HCT116 (cell line): ENCODE measurements at regions not wholly inside any gene's neighbourhood (a gene's known extent, or its start where the extent isn't known, plus 50 kb on each side); places are given as distances from the start of the nearest gene placed in this dataset.

Experiments used
- ATAC-seq: fragments of 200-7000 bp; cut with Tn5 transposase; 2 replicates; pipeline ENCODE4 v1.9.1; 2020; ENCODE audit warnings: mild to moderate bottlenecking, moderate library complexity
- BruUV-seq: library from RNA; stranded (reverse); fragments of 400-500 nt; replicated peaks from 2 replicates; lab custom pipeline; 2021; lab: Mats Ljungman, UMichigan
- CTCF ChIA-PET: fragments of 300-600 bp; sonication (Branson Sonifier 250); formaldehyde crosslinking; loops from one replicate; lab custom pipeline; 2021; ENCODE audit warnings: antibody characterized with exemption; lab: Charles Lee
- POLR2A ChIA-PET: fragments of 300-600, 350-600 bp; sonication (Branson Sonifier 250); formaldehyde crosslinking; loops from one replicate; lab custom pipeline; 2021; ENCODE audit warnings: antibody characterized with exemption; lab: Charles Lee
- RAD21 ChIA-PET, 2 experiments: fragments of 300-600 bp; sonication (Branson Sonifier 250); formaldehyde crosslinking; loops; one replicate each; lab custom pipeline; 2023; ENCODE audit warnings: low total read pairs in 2 of 2; ENCODE audit not compliant: uncharacterized antibody in 2 of 2, unreplicated experiment in 2 of 2, low non-redundant PET in 1 of 2; lab: Charles Lee
- DNase-seq: peaks from one replicate; pipeline ENCODE4 v3.0.0-alpha.2; 2010; ENCODE audit warnings: low read depth, low spot score
- H2AFZ ChIP-seq: fragments of 200-600 bp; shearing (Covaris generic), sonication (generic); 2 replicates; pipeline ENCODE4 v1.6.1; 2017; ENCODE audit warnings: low read depth, mixed run types, mixed read lengths, antibody characterized with exemption, low read length; ENCODE audit not compliant: poor library complexity, severe bottlenecking
- H3K27ac ChIP-seq: 2 replicates; pipeline ENCODE4 v1.5.1; 2012; ENCODE audit warnings: low read depth, low read length
- H3K27me3 ChIP-seq: fragments of 200-600 bp; sonication (generic); 2 replicates; pipeline ENCODE4 v1.6.1; 2016; ENCODE audit warnings: mixed run types, low read length, mixed read lengths; ENCODE audit not compliant: insufficient read depth
- H3K36me3 ChIP-seq, 2 experiments: fragments of 200-500 bp in 1 of 2; fragments of 200-600 bp in 1 of 2; sonication (Bioruptor generic) in 1 of 2; sonication (generic) in 1 of 2; 2 replicates each; pipeline versions ENCODE4 v1.5.1 to v1.6.1; 2014 to 2016; ENCODE audit warnings: low read length in 2 of 2, inconsistent platforms in 1 of 2, mixed read lengths in 1 of 2, mixed run types in 1 of 2; ENCODE audit not compliant: insufficient read depth in 2 of 2, control insufficient read depth in 1 of 2
- H3K4me1 ChIP-seq, 2 experiments: fragments of 200-600 bp in 1 of 2; sonication (generic) in 1 of 2; 2 replicates each; pipeline versions ENCODE4 v1.5.1 to v1.6.1; 2012 to 2017; ENCODE audit warnings: low read length in 2 of 2, inconsistent platforms in 1 of 2, mild to moderate bottlenecking in 1 of 2, mixed read lengths in 1 of 2, mixed run types in 1 of 2, moderate library complexity in 1 of 2; ENCODE audit not compliant: insufficient read depth in 2 of 2, control insufficient read depth in 1 of 2
- H3K4me2 ChIP-seq: fragments of 200-600 bp; sonication (generic); 2 replicates; pipeline ENCODE4 v1.6.1; 2017; ENCODE audit warnings: mixed run types, low read length, mixed read lengths
- H3K4me3 ChIP-seq, 2 experiments: fragments of 200-600 bp in 1 of 2; sonication (generic) in 1 of 2; replicated peaks in 1 of 2; 2 replicates each; pipeline ENCODE4 v1.5.1; 2011 to 2016; ENCODE audit warnings: low read length in 2 of 2, control low read depth in 1 of 2, low read depth in 1 of 2, mild to moderate bottlenecking in 1 of 2, mixed read lengths in 1 of 2, mixed run types in 1 of 2
- H3K79me2 ChIP-seq: fragments of 200-600 bp; sonication (generic); 2 replicates; pipeline ENCODE4 v1.6.1; 2017; ENCODE audit warnings: mild to moderate bottlenecking, mixed run types, low read length, moderate library complexity, mixed read lengths; ENCODE audit not compliant: insufficient read depth
- H3K9ac ChIP-seq: fragments of 200-600 bp; sonication (generic); 2 replicates; pipeline ENCODE4 v1.6.1; 2016; ENCODE audit warnings: low read length, mixed read lengths
- H3K9me2 ChIP-seq: fragments of 200-600 bp; sonication (generic), shearing (Covaris generic); 2 replicates; pipeline ENCODE4 v1.6.1; 2017; ENCODE audit warnings: mixed run types, mild to moderate bottlenecking, moderate library complexity; ENCODE audit not compliant: insufficient read depth
- H3K9me3 ChIP-seq, 2 experiments: fragments of 200-500 bp in 1 of 2; fragments of 200-600 bp in 1 of 2; sonication (Bioruptor generic) in 1 of 2; sonication (generic) in 1 of 2; 2 replicates each; pipeline ENCODE4 v1.6.1; 2014 to 2017; ENCODE audit warnings: low read length in 2 of 2, mixed read lengths in 2 of 2, inconsistent platforms in 1 of 2, low read depth in 1 of 2, mild to moderate bottlenecking in 1 of 2, mixed run types in 1 of 2, moderate library complexity in 1 of 2; ENCODE audit not compliant: control insufficient read depth in 1 of 2, insufficient read depth in 1 of 2
- H4K20me1 ChIP-seq: fragments of 200-600 bp; sonication (generic), shearing (Covaris generic); 2 replicates; pipeline ENCODE4 v1.6.1; 2017; ENCODE audit warnings: mixed run types, mild to moderate bottlenecking, moderate library complexity; ENCODE audit not compliant: insufficient read depth
- CBX3 ChIP-seq: IDR thresholded peaks from 2 replicates; pipeline ENCODE4 v1.6.1; 2012; ENCODE audit warnings: low read depth
- CEBPB ChIP-seq: IDR thresholded peaks from 2 replicates; pipeline ENCODE4 v1.6.1; 2012; ENCODE audit warnings: low read depth
- EZH2 ChIP-seq: fragments of 200-600 bp; sonication (generic); IDR thresholded peaks from 2 replicates; pipeline ENCODE4 v1.6.1; 2017; ENCODE audit warnings: antibody characterized with exemption, mixed run types
- EZH2phosphoT487 ChIP-seq: fragments of 200-600 bp; IDR thresholded peaks from 2 replicates; pipeline ENCODE4 v1.6.1; 2018; ENCODE audit warnings: antibody characterized with exemption, borderline replicate concordance
- FOSL1 ChIP-seq: IDR thresholded peaks from 2 replicates; pipeline ENCODE4 v1.6.1; 2012; ENCODE audit warnings: low read depth
- JUND ChIP-seq: IDR thresholded peaks from 2 replicates; pipeline ENCODE4 v1.6.1; 2012
- POLR2A ChIP-seq: IDR thresholded peaks from 2 replicates; pipeline ENCODE4 v1.7.0; 2011; ENCODE audit warnings: borderline replicate concordance; ENCODE audit not compliant: insufficient read depth, insufficient read length; ENCODE audit errors: extremely low read depth
- RAD21 ChIP-seq: IDR thresholded peaks from 2 replicates; pipeline ENCODE4 v1.6.1; 2012; ENCODE audit warnings: low read depth, mild to moderate bottlenecking
- SIN3A ChIP-seq: IDR thresholded peaks from 2 replicates; pipeline ENCODE4 v1.6.1; 2012; ENCODE audit warnings: low read depth
- SP1 ChIP-seq: IDR thresholded peaks from 2 replicates; pipeline ENCODE4 v1.6.1; 2012; ENCODE audit warnings: low read depth
- SRF ChIP-seq: IDR thresholded peaks from 2 replicates; pipeline ENCODE4 v1.6.1; 2012; ENCODE audit warnings: low read depth
- TCF7L2 ChIP-seq: IDR thresholded peaks from 2 replicates; pipeline ENCODE4 v1.7.0; 2011; ENCODE audit warnings: borderline replicate concordance, inconsistent platforms; ENCODE audit not compliant: insufficient read depth, insufficient read length; ENCODE audit errors: extremely low read depth
- YY1 ChIP-seq: IDR thresholded peaks from 2 replicates; pipeline ENCODE4 v1.6.1; 2011; ENCODE audit warnings: low read length, low read depth, moderate library complexity, mild to moderate bottlenecking; ENCODE audit not compliant: insufficient replicate concordance; ENCODE audit errors: extremely low read depth
- ZNF274 ChIP-seq: fragments of 200-500 bp; sonication (Bioruptor generic); IDR thresholded peaks from 2 replicates; pipeline ENCODE4 v1.6.1; 2014; ENCODE audit warnings: mild to moderate bottlenecking, low read depth, low read length, inconsistent platforms
- intact Hi-C: fragments of 100-400 bp; cut with micrococcal nuclease; formaldehyde crosslinking; loops from 2 replicates; pipeline ENCODE4 v1.10.0; 2022
- TF ChIP-seq, protein P1 (sequence below): IDR thresholded peaks from 2 replicates; pipeline ENCODE4 v1.6.1; 2011; ENCODE audit warnings: mild to moderate bottlenecking, low read length, moderate library complexity; ENCODE audit not compliant: insufficient replicate concordance; ENCODE audit errors: extremely low read depth
- TF ChIP-seq, protein P2 (sequence below): IDR thresholded peaks from 2 replicates; pipeline ENCODE4 v1.6.1; 2012; ENCODE audit warnings: low read depth
- TF ChIP-seq, protein P3 (sequence below): IDR thresholded peaks from 2 replicates; pipeline ENCODE4 v1.6.1; 2012

DNA sequence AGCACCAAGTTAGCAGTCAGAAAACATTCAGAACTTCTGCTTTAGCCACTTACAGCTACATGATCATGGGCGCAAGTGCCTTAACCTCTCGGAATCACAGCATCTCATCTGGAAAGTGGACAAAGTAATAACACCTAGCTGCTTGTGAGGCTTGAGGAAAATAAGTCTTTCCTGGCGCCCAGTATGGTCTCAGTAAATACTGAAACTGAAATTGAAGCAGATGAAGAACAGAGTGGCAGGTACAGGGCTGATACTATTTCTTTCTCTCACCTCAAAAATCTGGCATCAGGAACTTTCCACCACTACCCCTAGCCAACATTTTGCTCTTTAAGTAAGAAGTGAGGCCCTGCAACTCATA lies 129.7 kb upstream of the FUT8 start:
- H3K27ac ChIP-seq: no peak overlapping the region
- BruUV-seq: no TSS peak
- CTCF ChIA-PET: no interaction called here

DNA sequence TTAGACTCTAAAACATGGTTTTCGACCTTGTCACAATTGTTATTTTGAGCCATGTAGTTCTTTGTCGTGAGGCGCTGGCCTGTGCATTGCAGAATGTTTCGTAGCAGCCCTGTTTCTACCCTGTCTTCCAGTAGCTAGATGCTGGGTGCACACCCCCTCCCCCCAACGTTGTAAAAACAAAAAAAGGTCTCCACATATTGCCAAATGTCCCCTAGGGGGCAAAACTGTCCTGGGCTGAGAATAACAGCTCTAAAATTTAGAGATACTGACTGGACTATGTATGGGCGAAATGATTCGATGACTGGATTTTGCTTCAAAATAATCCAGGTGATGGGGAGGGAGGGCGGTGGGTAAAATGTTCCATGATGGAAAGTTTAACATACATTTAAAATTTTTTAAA lies 126.1 kb upstream of the FUT8 start:
- ATAC-seq (peak; percentile 48), DNase-seq (peak; percentile 19)
- Histone ChIP-seq H3K4me3 (no peak overlapping the region), H2AFZ (no peak overlapping the region), H3K9me3 (no peaks in the 10 kb centered on the region), H3K27ac (no peak overlapping the region), H3K9ac (no peak overlapping the region), H3K36me3 (no peaks in the 10 kb centered on the region), H3K9me2 (no peaks in the 10 kb centered on the region), H3K79me2 (no peaks in the 10 kb centered on the region), H3K4me2 (no peak overlapping the region), H3K4me1 (peaks cover 6 to 36% of the 10 kb centered on the region in 2 experiments), H3K27me3 (no peaks in the 10 kb centered on the region), H4K20me1 (no peaks in the 10 kb centered on the region)
- BruUV-seq: no TSS peak
- RAD21 ChIA-PET: interaction anchor here in 1 of 2 experiments (1.4 kb wide), 1 partner anchor 126 kb away, joined by 3 read pairs; the partner anchor contains the start of gene FUT8
- intact Hi-C loops: loop anchor here (5.0 kb wide), 1 partner anchor 126 kb away; the partner anchor contains the start of gene FUT8
- POLR2A ChIA-PET: no interaction called here
- CTCF ChIA-PET: interaction anchor here (0.6 to 1.9 kb wide), 6 partner anchors 9 to 538 kb away, joined by 3 to 8 read pairs (median 4); partner anchors contain the start of gene FUT8
- TF ChIP-seq FOSL1: no peak
- no peak for TF ChIP-seq POLR2A
- TF ChIP-seq, protein P1, sequence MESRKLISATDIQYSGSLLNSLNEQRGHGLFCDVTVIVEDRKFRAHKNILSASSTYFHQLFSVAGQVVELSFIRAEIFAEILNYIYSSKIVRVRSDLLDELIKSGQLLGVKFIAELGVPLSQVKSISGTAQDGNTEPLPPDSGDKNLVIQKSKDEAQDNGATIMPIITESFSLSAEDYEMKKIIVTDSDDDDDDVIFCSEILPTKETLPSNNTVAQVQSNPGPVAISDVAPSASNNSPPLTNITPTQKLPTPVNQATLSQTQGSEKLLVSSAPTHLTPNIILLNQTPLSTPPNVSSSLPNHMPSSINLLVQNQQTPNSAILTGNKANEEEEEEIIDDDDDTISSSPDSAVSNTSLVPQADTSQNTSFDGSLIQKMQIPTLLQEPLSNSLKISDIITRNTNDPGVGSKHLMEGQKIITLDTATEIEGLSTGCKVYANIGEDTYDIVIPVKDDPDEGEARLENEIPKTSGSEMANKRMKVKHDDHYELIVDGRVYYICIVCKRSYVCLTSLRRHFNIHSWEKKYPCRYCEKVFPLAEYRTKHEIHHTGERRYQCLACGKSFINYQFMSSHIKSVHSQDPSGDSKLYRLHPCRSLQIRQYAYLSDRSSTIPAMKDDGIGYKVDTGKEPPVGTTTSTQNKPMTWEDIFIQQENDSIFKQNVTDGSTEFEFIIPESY: no peak
- no peak for TF ChIP-seq TCF7L2
- no peak for TF ChIP-seq EZH2
- TF ChIP-seq, protein P2, sequence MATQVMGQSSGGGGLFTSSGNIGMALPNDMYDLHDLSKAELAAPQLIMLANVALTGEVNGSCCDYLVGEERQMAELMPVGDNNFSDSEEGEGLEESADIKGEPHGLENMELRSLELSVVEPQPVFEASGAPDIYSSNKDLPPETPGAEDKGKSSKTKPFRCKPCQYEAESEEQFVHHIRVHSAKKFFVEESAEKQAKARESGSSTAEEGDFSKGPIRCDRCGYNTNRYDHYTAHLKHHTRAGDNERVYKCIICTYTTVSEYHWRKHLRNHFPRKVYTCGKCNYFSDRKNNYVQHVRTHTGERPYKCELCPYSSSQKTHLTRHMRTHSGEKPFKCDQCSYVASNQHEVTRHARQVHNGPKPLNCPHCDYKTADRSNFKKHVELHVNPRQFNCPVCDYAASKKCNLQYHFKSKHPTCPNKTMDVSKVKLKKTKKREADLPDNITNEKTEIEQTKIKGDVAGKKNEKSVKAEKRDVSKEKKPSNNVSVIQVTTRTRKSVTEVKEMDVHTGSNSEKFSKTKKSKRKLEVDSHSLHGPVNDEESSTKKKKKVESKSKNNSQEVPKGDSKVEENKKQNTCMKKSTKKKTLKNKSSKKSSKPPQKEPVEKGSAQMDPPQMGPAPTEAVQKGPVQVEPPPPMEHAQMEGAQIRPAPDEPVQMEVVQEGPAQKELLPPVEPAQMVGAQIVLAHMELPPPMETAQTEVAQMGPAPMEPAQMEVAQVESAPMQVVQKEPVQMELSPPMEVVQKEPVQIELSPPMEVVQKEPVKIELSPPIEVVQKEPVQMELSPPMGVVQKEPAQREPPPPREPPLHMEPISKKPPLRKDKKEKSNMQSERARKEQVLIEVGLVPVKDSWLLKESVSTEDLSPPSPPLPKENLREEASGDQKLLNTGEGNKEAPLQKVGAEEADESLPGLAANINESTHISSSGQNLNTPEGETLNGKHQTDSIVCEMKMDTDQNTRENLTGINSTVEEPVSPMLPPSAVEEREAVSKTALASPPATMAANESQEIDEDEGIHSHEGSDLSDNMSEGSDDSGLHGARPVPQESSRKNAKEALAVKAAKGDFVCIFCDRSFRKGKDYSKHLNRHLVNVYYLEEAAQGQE: no peak
- TF ChIP-seq JUND: no peak
- TF ChIP-seq CBX3: no peak
- TF ChIP-seq, protein P3, sequence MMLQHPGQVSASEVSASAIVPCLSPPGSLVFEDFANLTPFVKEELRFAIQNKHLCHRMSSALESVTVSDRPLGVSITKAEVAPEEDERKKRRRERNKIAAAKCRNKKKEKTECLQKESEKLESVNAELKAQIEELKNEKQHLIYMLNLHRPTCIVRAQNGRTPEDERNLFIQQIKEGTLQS: no peak
- no peak for TF ChIP-seq YY1
- TF ChIP-seq SP1: no peak

More for the DNA sequence above, 129.7 kb upstream of the FUT8 start:
- intact Hi-C loops: no loop called here
- Histone ChIP-seq H3K36me3 (no peaks in the 10 kb centered on the region), H3K79me2 (no peaks in the 10 kb centered on the region), H3K27me3 (no peaks in the 10 kb centered on the region), H3K4me1 (peaks cover 0 to 11% of the 10 kb centered on the region in 2 experiments; a peak in 1 of 4 replicates), H3K9me3 (no peaks in the 10 kb centered on the region), H3K4me2 (no peak overlapping the region), H3K4me3 (no peak overlapping the region), H2AFZ (no peak overlapping the region), H4K20me1 (no peaks in the 10 kb centered on the region), H3K9ac (no peak overlapping the region), H3K9me2 (no peaks in the 10 kb centered on the region)
- ChIA-PET POLR2A (interaction anchor here (0.5 kb wide), 1 partner anchor 29 kb away, joined by 3 read pairs; no protein-coding TSS in a partner anchor), RAD21 (no interaction called here)
- DNase-seq (no peak), ATAC-seq (no peak)
- no peak for TF ChIP-seq FOSL1
- TF ChIP-seq CEBPB: no peak
- TF ChIP-seq SIN3A: no peak
- TF ChIP-seq, protein P3: no peak
- TF ChIP-seq RAD21: no peak
- TF ChIP-seq ZNF274: no peak
- TF ChIP-seq SRF: no peak
- no peak for TF ChIP-seq EZH2phosphoT487
- TF ChIP-seq SP1: no peak
- no peak for TF ChIP-seq EZH2
